Loucy (cell line): ENCODE measurements at regions not wholly inside any gene's neighbourhood (a gene's known extent, or its start where the extent isn't known, plus 50 kb on each side); places are given as distances from the start of the nearest gene placed in this dataset.
A peak's percentile ranks its signal among the peaks of the same experiment; 100 is the strongest.

Experiments used
- H2AFZ ChIP-seq: fragments of 200-600 bp; sonication (generic); 2 replicates; pipeline ENCODE4 v1.6.0; 2016; ENCODE audit warnings: antibody characterized with exemption, mild to moderate bottlenecking, low read length, moderate library complexity
- H3F3A ChIP-seq: fragments of 200-600 bp; 2 replicates; pipeline ENCODE4 v1.6.0; 2016; ENCODE audit warnings: antibody characterized with exemption, low read depth, mild to moderate bottlenecking
- H3K27me3 ChIP-seq: fragments of 200-600 bp; sonication (generic); 2 replicates; pipeline ENCODE4 v1.6.1; 2014; ENCODE audit warnings: low read length, mild to moderate bottlenecking; ENCODE audit not compliant: insufficient read depth, poor library complexity, severe bottlenecking
- H3K36me3 ChIP-seq: fragments of 200-600 bp; sonication (generic); 2 replicates; pipeline ENCODE4 v1.6.1; 2016; ENCODE audit warnings: low read length; ENCODE audit not compliant: insufficient read depth
- H3K4me1 ChIP-seq: fragments of 200-600 bp; sonication (generic); 2 replicates; pipeline ENCODE4 v1.5.1; 2014; ENCODE audit warnings: low read length, mild to moderate bottlenecking; ENCODE audit not compliant: insufficient read depth, poor library complexity, severe bottlenecking
- H3K4me2 ChIP-seq: fragments of 200-600 bp; sonication (generic); 2 replicates; pipeline ENCODE4 v1.6.0; 2014; ENCODE audit warnings: antibody characterized with exemption, low read length, low read depth, mild to moderate bottlenecking; ENCODE audit not compliant: poor library complexity, severe bottlenecking
- H3K4me3 ChIP-seq: fragments of 200-600 bp; sonication (generic); 2 replicates; pipeline ENCODE4 v1.5.1; 2014; ENCODE audit warnings: low read length, mild to moderate bottlenecking, mixed read lengths; ENCODE audit not compliant: poor library complexity, severe bottlenecking
- H3K79me2 ChIP-seq: fragments of 200-600 bp; sonication (generic); 2 replicates; pipeline ENCODE4 v1.6.1; 2014; ENCODE audit warnings: low read length; ENCODE audit not compliant: insufficient read depth
- H3K9ac ChIP-seq: fragments of 200-600 bp; sonication (generic); 2 replicates; pipeline ENCODE4 v1.6.0; 2014; ENCODE audit warnings: mild to moderate bottlenecking, low read depth, low read length, moderate library complexity; ENCODE audit not compliant: poor library complexity, severe bottlenecking
- H3K9me2 ChIP-seq: fragments of 200-600 bp; sonication (generic); replicated peaks from 2 replicates; pipeline ENCODE4 v1.6.1; 2016; ENCODE audit warnings: low read depth, low read length, mixed read lengths
- H3K9me3 ChIP-seq: fragments of 200-600 bp; sonication (generic); 2 replicates; pipeline ENCODE4 v1.6.1; 2014; ENCODE audit warnings: mild to moderate bottlenecking, antibody characterized with exemption, low read length, low read depth; ENCODE audit not compliant: insufficient read depth
- H4K20me1 ChIP-seq: fragments of 200-600 bp; sonication (generic); 2 replicates; pipeline ENCODE4 v1.6.0; 2014; ENCODE audit warnings: antibody characterized with exemption, low read length, mild to moderate bottlenecking; ENCODE audit not compliant: insufficient read depth, poor library complexity, severe bottlenecking
- EZH2phosphoT487 ChIP-seq: fragments of 200-600 bp; IDR thresholded peaks from 2 replicates; pipeline ENCODE4 v1.6.1; 2018; ENCODE audit warnings: antibody characterized with exemption, mild to moderate bottlenecking, moderate library complexity, borderline replicate concordance
- TF ChIP-seq, protein P1 (sequence below): fragments of 200-600 bp; sonication (generic); conservative IDR thresholded peaks from 2 replicates; pipeline ENCODE4 v1.5.1; 2014; ENCODE audit warnings: mild to moderate bottlenecking, antibody characterized with exemption, low read length

DNA sequence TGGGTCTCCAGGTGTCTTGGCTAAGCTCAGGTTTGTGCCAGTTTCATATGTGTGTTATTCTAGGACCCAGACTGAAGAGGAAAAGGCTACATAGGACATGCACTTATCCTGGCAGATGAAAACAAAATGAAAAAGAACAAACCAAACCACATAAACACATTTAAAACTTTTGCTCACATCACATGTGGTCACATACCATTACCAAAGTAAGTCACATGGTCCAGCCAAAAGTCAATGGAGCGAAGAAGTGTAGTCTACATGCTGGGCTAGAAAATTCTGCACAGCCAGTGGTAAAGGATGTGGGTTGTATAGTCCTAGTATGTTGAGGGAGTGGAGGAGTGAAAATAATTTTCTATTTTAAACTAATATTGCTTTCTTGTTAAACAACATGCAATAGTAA, 437.5 kb downstream of the BTBD3 start:
- TF ChIP-seq, protein P1, sequence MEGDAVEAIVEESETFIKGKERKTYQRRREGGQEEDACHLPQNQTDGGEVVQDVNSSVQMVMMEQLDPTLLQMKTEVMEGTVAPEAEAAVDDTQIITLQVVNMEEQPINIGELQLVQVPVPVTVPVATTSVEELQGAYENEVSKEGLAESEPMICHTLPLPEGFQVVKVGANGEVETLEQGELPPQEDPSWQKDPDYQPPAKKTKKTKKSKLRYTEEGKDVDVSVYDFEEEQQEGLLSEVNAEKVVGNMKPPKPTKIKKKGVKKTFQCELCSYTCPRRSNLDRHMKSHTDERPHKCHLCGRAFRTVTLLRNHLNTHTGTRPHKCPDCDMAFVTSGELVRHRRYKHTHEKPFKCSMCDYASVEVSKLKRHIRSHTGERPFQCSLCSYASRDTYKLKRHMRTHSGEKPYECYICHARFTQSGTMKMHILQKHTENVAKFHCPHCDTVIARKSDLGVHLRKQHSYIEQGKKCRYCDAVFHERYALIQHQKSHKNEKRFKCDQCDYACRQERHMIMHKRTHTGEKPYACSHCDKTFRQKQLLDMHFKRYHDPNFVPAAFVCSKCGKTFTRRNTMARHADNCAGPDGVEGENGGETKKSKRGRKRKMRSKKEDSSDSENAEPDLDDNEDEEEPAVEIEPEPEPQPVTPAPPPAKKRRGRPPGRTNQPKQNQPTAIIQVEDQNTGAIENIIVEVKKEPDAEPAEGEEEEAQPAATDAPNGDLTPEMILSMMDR: no peak
- no peak for TF ChIP-seq EZH2phosphoT487
- no peaks in the 10 kb centered on the region for H3K36me3 ChIP-seq
- H3K27me3 ChIP-seq: no peaks in the 10 kb centered on the region
- H2AFZ ChIP-seq: no peak overlapping the region
- H3K9ac ChIP-seq: no peak overlapping the region
- H3F3A ChIP-seq: no peaks in the 10 kb centered on the region
- no peaks in the 10 kb centered on the region for H3K9me2 ChIP-seq
- no peak overlapping the region for H3K4me2 ChIP-seq
- H3K79me2 ChIP-seq: no peaks in the 10 kb centered on the region
- no peak overlapping the region for H3K4me3 ChIP-seq
- no peaks in the 10 kb centered on the region for H3K9me3 ChIP-seq
- H4K20me1 ChIP-seq: no peaks in the 10 kb centered on the region
- H3K4me1 ChIP-seq: no peaks in the 10 kb centered on the region

DNA sequence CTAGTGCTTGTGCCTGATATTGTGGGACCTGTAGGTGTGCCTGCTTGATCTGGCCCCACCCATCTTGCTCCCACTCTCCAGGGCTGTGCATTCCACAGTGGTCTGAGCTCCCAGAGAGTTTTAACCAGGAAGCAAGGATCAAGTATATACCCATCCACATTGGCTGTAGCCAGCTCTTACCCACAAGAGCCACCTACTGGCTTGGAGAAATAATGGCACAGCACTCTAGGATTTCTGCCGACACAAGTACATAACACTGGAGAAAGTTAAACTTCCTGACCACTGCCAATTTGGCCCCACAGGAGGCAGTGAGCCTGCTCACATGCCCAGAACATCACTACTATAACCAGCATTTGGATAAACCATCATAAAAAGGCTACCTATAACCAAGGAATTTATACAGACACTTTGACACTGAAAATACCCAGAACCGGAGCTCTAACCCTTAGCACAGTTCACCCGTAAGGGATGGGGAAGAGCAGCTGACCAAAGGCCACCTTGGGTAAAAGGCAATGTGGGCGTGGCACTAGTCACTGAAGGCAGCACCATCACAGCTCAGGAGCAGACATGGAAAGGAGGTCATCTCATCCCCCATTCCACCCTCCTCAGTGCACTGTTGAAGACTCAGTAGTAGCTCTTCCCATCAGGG, 440.4 kb downstream of the BTBD3 start:
- no peaks in the 10 kb centered on the region for H4K20me1 ChIP-seq
- H3K79me2 ChIP-seq: no peaks in the 10 kb centered on the region
- no peaks in the 10 kb centered on the region for H3K9me3 ChIP-seq
- H3F3A ChIP-seq: no peaks in the 10 kb centered on the region
- H2AFZ ChIP-seq: no peak overlapping the region
- TF ChIP-seq EZH2phosphoT487: no peak
- TF ChIP-seq, protein P1: peak; percentile 60
- H3K9me2 ChIP-seq: no peaks in the 10 kb centered on the region
- H3K4me3 ChIP-seq: no peak overlapping the region
- H3K27me3 ChIP-seq: no peaks in the 10 kb centered on the region
- no peak overlapping the region for H3K4me2 ChIP-seq
- no peak overlapping the region for H3K9ac ChIP-seq
- H3K4me1 ChIP-seq: no peaks in the 10 kb centered on the region
- no peaks in the 10 kb centered on the region for H3K36me3 ChIP-seq

DNA sequence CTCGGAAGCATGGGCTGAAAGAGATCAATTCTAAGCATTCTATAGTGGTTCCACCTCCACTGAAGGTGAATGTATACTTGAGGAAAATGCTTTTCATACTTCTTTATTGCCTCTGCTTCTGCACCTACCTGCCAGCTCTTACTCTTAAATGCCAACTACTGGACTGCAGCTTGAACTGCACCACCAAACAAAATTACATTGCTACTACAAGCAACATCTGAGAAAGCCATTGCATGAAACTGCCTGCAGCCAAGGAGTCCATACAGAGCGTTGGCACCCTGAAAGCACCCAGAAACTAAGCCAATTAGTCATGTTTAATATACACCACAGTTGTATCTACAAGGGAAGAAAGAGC, 440.9 kb downstream of the BTBD3 start:
- Histone ChIP-seq H3K9me3 (no peaks in the 10 kb centered on the region), H4K20me1 (no peaks in the 10 kb centered on the region), H3K36me3 (no peaks in the 10 kb centered on the region), H3K4me1 (no peaks in the 10 kb centered on the region), H3K27me3 (no peaks in the 10 kb centered on the region), H3K79me2 (no peaks in the 10 kb centered on the region), H2AFZ (no peak overlapping the region), H3K9me2 (no peaks in the 10 kb centered on the region), H3F3A (no peaks in the 10 kb centered on the region), H3K4me3 (no peak overlapping the region), H3K9ac (no peak overlapping the region), H3K4me2 (no peak overlapping the region)
- no peak for TF ChIP-seq EZH2phosphoT487
- TF ChIP-seq, protein P1: no peak
